C4-2B (cell line): ENCODE measurements at regions not wholly inside any gene's neighbourhood (a gene's known extent, or its start where the extent isn't known, plus 50 kb on each side); places are given as distances from the start of the nearest gene placed in this dataset.

ENCODE experiments used
- CTCF ChIP-seq: fragments of 450-650 bp; conservative IDR thresholded peaks from 2 replicates; pipeline ENCODE4 v1.5.1; 2017; ENCODE audit warnings: mild to moderate bottlenecking
- ZFX ChIP-seq: fragments of 450-650 bp; IDR thresholded peaks from 2 replicates; pipeline ENCODE4 v1.6.1; 2017

- TF ChIP-seq CTCF (no peak), ZFX (no peak)
Observed at GRCh38 chr21:17903929-17904639, 84.9 kb upstream of the C21orf91 start.
